ENCODE measurements at regions not wholly inside any gene's neighbourhood (a gene's known extent, or its start where the extent isn't known, plus 50 kb on each side); places are given as distances from the start of the nearest gene placed in this dataset.
A peak's percentile ranks its signal among the peaks of the same experiment; 100 is the strongest.
"Not testable (repeated sequence)": the region's sequence is repeated elsewhere in the genome, so short reads cannot be mapped to it uniquely, and the experiment has no call there.

DNA sequence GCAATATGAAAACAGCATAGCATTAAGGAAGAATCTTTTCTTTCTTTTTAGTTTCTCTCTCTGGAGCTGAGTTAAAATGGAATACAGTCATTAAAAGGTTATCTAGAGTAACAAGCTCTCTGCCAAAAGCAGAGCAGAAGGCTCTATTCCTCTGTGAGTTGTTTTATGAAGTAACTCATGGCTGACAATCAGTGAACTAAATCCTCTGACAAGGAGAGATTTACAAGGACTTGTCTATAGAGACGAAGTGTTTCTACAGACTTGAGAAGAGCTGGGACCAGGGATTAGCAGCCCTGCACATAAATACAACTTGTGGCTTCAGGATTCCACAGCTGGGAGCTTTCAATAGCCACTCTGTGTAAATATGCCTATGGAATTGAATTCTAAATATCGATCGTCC is 192.5 kb upstream of the RAG2 start:
- no peak for DNase-seq (ENCODE audit: low read depth)

- DNase-seq (ENCODE audit: low read depth), result no peak
These were observed 185.8 kb upstream of the RAG2 start for GRCh38 chr11:36783808-36784207.

DNA sequence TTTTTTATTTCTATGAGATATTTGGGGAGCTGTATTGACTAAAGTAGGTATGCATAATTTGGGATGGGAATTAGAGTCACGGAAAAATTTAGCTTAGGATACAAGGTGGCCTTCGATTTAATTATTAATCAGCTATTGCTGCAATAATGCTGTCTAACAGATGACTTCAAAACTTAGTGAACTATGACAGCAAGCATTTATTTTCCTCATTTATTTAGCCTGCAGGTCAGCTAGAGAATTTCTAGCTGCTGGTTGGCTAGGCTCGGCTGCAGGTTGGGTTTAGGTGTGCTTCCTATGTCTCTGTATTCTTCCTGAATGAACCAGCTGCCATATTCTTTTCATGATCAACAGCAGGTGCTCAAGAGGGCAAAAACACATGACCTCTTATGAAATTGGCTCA is 181.8 kb upstream of the RAG2 start:
- DNase-seq (ENCODE audit: low read depth), result no peak

DNA sequence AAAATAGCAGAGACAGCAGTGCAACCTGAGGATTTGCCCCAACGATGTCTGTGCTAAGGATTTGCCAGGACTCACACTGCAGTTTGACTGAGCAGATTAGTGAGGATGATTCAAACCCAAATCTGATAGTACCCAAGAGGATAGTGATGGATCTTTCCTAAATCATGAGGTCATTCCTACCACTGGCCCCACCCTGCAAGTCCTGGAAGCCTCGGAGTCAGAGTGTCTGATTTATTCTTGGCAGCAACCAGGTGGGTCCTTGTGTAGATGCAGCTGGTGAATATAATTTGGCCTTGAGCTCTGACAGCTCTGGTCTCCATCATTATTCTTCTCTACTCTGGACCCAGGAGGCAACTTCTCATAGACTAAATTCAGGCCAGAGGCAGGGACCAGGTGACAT is 179.3 kb upstream of the RAG2 start:
- DNase-seq (ENCODE audit: low read depth), result no peak

DNA sequence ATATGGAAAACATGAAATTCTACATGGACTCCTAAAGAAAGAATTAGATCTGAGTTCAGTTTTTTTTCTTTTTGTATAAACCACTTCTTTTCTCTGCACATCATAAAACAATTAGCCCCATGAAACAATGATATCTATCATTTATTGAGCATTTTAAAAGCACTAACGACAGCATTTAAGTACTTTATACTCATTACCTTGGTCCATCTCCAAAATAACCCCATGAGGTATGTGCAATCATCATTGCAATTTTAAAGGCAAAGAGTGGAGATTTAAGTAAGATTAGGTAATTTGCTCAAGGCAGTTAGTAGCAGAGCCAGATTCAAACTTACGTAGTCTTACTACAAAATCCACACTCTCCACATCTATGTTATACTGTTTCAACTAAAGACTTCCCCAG is 177.7 kb upstream of the RAG2 start:
- DNase-seq (ENCODE audit: low read depth), result no peak

GRCh38 chr11:36775130-36775529 is 177.1 kb upstream of the RAG2 start:
- no peak for DNase-seq (ENCODE audit: low read depth)

GRCh38 chr11:36774603-36775002 is 176.6 kb upstream of the RAG2 start:
- peak; percentile 47 for DNase-seq (ENCODE audit: low read depth)

GRCh38 chr11:36763187-36763586 is 165.2 kb upstream of the RAG2 start:
- no peak for DNase-seq (ENCODE audit: low read depth)

DNA sequence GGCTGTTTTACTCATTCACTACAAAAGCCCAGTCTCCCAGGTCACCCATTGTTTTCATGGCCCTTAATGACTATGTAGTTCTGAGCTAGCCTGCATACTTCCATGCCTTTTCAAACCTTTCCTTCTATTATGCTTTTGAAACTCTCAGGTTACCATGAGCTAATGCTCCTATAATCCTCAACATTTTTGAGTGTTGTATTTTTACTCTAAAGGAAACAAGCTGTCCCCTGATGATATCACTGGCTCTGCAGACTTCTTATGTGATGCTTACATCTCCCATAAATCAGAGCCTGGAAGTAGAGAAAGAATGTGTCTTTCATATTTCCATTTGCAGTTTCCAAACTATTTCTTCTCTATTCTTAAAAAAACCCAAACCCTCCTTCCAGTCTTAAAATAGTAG is 159.0 kb upstream of the RAG2 start:
- no peak for DNase-seq (ENCODE audit: low read depth)

DNA sequence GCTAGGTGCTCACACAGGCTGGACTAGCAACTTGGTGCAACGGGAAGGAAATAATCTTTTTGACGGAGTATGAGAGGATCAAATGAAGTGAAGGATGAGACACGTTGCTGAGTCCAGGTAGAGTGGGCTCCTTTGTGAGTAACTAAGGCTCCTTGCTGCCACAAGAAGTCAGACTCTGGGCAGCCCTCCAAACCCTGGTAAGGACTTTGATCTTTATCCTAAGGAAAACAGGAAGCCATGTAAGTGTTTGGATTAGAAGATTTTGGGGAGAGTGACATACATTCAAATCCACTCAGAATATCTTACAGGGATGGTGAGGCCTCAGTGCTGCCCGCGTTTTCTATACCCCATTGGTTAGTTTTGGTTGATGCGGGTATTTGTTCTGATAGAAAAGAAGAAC is 155.9 kb upstream of the RAG2 start:
- DNase-seq (ENCODE audit: low read depth), result no peak

GRCh38 chr11:36751996-36752395 is 154.0 kb upstream of the RAG2 start:
- no peak for DNase-seq (ENCODE audit: low read depth)

GRCh38 chr11:36751335-36751781 is 153.3 kb upstream of the RAG2 start:
- no peak for DNase-seq (ENCODE audit: low read depth)

DNA sequence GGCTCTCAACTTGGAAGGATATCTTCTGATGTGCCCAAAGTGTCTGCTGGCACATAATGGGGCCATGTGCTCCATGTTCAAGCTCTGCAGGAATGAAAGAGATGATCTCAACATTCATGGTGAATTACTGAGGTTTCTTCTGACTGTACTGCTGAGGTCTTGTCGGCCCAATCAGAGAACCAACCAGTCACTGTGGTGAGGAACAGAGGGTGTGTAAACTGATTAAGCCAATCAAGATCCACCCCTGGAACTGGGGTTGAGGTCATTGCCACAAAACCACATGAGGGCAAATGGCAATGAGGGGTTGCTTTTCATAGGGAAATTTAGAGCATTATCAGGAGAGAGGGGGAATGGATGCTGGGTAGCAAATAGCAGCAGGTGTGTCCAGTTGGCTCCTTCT is 152.3 kb upstream of the RAG2 start:
- DNase-seq (ENCODE audit: low read depth), result no peak

DNA sequence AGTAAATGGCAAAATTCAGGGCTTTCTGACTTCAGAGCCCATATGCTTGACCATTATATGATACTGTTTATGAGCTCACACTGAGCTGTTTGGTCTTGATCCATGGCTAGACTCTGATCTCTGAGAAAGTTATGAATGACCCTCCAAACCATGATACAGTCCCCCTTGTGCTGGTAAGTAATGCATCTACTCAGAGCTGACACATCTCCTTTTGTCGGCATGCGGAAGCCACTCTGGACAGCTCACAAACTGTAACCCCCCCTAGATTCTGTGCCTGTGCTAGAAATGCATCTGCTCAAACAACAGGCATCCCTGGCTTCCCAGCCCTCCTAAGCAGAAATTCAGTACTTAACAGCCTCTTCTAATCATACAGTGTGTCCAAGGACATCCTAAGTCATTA is 150.8 kb upstream of the RAG2 start:
- no peak for DNase-seq (ENCODE audit: low read depth)

GRCh38 chr11:36746886-36747710 is 149.1 kb upstream of the RAG2 start:
- peak; percentile 77 for DNase-seq (ENCODE audit: low read depth)

DNA sequence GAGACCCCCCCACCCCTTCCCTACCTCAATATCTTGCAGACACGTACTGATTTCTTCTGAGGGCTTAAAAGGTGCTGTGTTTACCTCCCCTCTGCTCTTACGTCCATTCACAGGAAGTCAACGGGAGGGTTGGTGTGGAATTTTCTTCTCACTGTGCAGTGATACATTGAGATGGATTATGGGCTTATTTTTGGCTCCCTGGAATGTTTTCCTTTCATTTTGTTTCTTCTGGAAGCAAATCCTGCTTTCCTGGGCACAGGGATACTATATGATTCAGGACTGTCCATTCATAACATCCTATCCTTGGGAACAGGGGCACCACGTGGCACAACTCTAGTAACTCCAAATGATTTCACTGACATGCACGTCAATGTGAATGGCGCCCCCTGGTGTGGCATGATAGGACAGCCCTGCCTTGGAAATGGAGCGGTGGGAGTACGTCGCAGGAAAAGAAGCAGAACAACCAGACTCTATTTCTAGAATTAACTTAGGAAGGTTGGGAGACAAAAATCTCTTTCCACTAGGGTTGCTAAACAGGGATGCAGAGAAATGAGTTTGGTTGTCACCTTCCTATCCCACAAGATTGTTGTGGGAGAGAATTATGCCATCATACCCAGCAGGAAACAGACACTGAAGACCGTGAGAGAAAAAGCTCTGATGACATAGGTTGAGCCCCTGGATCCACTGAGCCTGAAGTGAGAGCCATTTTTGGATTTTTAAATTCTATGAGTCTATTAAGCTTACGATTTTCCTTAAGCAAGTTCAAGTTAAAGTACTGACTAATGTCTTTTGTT is 146.5 kb upstream of the RAG2 start:
- peak; percentile 24 for DNase-seq (ENCODE audit: low read depth)

DNA sequence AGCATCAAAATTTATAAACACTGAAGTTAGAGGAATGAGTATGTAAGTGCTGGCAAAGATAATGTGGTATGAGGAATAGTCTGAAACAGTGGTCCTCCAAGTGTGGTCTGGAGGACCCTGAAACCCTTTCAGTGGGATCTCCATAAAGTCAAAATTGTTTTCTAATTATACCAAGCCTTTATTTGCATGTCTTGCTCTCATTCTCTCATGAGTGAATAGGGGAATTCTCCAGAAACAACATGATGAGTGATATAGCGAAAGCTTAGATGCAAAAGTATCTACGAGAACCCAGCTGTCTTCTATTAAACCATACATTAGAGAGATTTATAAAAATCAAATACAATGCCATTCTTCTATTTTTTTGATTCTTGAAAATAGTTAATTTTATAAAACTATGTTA is 145.0 kb upstream of the RAG2 start:
- no peak for DNase-seq (ENCODE audit: low read depth)

DNA sequence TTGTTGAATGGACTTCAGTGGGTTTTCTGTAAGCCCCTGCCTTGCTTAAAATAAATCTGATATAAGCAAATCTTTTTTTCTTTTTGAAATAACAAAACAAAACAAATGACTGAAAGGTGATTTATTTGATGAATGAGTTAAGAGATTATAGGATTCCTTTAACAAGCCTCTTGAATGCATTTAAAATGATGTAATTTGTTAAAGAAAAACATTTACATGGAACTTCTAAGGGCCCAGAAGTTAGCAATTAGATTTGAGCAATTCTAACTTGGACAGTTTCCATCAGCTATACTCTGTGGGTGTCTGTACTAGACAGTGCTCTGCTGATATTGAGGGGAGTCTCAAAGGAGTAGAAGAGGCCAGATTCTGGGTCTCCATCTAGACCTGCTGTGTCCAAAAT is 143.5 kb upstream of the RAG2 start:
- DNase-seq (ENCODE audit: low read depth), result no peak

DNA sequence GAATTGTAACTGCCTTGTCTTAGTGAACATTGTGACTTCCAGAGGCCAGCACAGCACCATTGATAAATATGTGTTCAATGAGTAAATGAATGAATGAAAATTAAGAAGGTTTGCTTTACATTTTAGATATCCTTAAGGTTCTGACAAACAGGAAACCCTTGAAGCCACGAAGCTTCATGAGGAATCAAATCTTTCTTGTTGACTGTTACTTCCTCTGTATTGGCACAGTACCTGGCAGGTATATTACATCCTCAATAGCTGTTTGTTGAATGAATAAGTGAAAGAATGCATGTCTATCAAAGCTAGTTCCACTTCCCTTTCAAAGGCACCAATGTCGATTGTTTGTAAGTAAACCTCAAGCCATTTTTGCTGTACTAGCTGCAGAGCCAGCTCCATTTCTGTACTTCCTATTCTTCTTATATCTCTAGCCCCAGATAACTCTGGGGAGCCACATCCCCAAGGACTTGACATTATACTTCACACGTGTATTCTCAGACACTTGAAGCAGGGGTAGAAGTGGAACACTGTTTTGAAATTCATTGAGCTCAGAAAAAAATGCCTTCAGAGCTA is 140.3 kb upstream of the RAG2 start:
- DNase-seq (ENCODE audit: low read depth), result no peak

- no peak for DNase-seq (ENCODE audit: low read depth)
These were observed 138.1 kb upstream of the RAG2 start for GRCh38 chr11:36736103-36736502.

DNA sequence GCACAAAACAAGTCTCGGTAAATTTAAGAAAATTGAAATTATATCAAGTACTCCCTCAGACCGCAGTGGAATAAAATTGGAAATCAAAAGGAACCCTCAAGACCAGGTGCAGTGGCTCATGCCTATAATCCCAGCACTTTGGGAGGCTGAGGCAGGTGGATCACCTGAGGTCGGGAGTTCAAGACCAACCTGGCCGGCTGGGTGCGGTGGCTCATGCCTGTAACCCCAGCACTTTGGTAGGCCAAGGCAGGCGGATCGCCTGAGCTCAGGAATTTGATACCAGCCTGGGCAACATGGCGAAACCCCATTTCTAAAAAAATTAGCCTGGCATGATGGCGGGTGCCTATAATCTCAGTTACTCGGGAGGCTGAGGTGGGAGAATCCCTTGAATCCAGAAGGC is 135.7 kb upstream of the RAG2 start:
- not testable (repeated sequence) for DNase-seq (ENCODE audit: low read depth)

DNA sequence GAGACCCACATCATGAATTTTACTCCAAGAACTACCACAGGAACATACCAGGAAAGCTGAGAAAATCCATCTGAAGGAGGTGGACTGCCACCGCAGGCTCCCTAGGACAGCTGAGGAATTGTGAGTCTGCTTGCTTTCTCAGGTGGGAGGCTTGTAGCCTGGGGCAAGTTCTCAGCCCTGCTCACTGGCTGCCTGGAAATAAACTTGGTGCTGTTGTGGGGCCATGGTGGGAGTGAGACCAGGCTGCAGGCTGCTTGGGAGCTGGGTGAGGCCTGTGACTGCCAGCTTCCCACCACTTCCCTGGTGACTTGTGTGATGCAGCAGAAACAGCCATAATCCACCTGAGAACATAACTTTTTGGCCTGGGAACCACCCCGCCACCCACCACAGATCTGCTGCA is 132.7 kb upstream of the RAG2 start:
- no peak for DNase-seq (ENCODE audit: low read depth)

DNA sequence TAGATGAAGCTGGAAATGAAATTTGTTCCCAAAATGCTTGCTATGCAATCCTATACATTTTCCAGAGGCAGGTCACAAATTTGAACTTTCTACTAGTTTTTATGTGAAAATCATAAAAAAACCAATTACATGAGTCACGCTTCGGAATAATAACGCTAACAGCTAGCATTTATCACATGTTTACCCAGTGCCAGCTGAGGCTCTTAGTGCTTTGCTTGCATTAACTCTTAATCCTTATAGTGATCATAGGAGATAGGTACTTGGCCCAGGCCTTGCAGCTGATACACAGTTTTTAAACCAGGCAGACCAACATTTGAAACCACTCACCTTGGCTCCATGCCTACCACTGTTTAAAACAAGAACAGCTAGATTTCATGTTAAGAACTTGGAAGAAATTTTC is 131.8 kb upstream of the RAG2 start:
- DNase-seq (ENCODE audit: low read depth), result no peak

Data from GM04504 (cell line).